ENCODE measurements at regions not wholly inside any gene's neighbourhood (a gene's known extent, or its start where the extent isn't known, plus 50 kb on each side); places are given as distances from the start of the nearest gene placed in this dataset.

- TF ChIP-seq CTCF (IDR thresholded peaks at IDR 0.05; ENCODE audit: low read depth, low read length): no peak
Measured at GRCh38 chr3:95037927-95038326, 975.1 kb downstream of the NSUN3 start.

DNA sequence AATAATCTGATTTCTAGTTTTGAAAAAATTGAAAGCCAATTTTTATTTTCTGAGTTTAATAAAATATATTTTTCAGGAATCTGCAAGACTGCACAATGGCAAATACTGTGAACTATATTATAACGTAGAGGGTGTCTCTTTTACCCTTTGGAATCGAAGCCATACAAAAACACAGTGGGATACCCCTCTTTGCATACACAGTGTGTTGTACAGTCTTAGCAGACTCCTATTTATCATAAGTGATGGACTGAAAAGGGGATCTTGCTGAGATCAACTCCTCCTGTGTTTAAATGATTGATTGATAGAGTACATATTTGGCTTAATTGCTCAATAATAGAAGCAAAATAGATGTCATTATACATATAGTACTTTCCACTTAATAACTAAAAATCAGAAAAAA is 981.2 kb downstream of the NSUN3 start:
- no peak for DNase-seq (ENCODE audit: extremely low read depth, low read depth)
- TF ChIP-seq CTCF (IDR thresholded peaks at IDR 0.05; ENCODE audit: low read depth, low read length): no peak

More at GRCh38 chr3:95037927-95038326, 975.1 kb downstream of the NSUN3 start:
- DNase-seq (ENCODE audit: extremely low read depth, low read depth): no peak

- no peak for TF ChIP-seq CTCF (IDR thresholded peaks at IDR 0.05; ENCODE audit: low read depth, low read length)
- DNase-seq (ENCODE audit: extremely low read depth, low read depth): no peak
Measured at GRCh38 chr3:95048564-95048963, 985.7 kb downstream of the NSUN3 start.

GRCh38 chr3:95049841-95050240 is 987.0 kb downstream of the NSUN3 start:
- no peak for DNase-seq (ENCODE audit: extremely low read depth, low read depth)
- no peak for TF ChIP-seq CTCF (IDR thresholded peaks at IDR 0.05; ENCODE audit: low read depth, low read length)

DNA sequence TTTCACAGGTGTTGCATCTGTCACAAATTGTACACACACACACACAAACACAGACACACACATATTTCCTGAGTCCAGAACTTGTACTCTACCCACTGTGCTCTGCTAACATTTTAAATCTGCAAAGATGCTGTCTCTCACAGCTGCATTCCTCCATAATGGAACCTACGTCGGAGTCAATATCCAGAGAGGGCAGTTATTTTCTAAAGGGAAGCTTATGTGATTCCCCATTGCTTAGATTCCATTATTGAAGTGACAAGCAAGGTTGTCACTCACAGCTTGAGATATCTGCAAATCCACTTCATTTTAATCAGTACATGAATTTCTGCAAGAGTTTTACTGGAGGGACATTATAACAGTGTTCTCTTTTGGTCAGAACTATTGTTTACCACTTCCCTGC is 992.4 kb downstream of the NSUN3 start:
- DNase-seq (ENCODE audit: extremely low read depth, low read depth): no peak
- no peak for TF ChIP-seq CTCF (IDR thresholded peaks at IDR 0.05; ENCODE audit: low read depth, low read length)

DNA sequence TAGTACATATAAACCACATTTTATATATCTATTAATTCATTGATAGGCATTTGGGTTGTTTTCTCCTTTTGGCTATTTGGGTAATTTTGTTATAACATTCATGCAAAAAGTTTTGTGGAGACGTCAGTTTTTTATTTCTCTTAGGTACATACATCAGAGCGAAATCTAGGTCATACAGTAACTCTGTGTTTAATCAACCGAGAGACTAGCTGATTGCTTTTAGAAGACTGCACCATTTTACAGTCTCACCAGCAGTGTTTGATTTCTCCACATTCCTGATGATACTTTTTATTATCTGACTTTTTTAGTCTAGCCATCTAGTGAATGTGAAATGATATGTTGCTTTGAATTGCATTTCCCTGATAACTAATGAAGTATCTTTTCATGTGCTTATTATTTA is 1019.3 kb downstream of the NSUN3 start:
- no peak for TF ChIP-seq CTCF (IDR thresholded peaks at IDR 0.05; ENCODE audit: low read depth, low read length)
- no peak for DNase-seq (ENCODE audit: extremely low read depth, low read depth)

- TF ChIP-seq CTCF (IDR thresholded peaks at IDR 0.05; ENCODE audit: low read depth, low read length): no peak
- DNase-seq (ENCODE audit: extremely low read depth, low read depth): no peak
Measured at GRCh38 chr3:95084738-95085137, 1021.9 kb downstream of the NSUN3 start.

Measured in AG09319 (cell line).